Heart left ventricle (tissue), 16 donors: ENCODE measurements at regions not wholly inside any gene's neighbourhood (a gene's known extent, or its start where the extent isn't known, plus 50 kb on each side); places are given as distances from the start of the nearest gene placed in this dataset.

Source experiments
- ATAC-seq, 4 donors: fragments of 200-7000 bp; cut with Tn5 transposase; one replicate each; pipeline ENCODE4 v1.9.1; 2020 to 2022; ENCODE audit warnings: moderate library complexity in 4 of 4, mild to moderate bottlenecking in 3 of 4, moderate number of reproducible peaks in 1 of 4
- DNase-seq, 5 donors: peaks; one replicate each; pipeline ENCODE4 v3.0.0-alpha.2; 2020
- H3K27ac ChIP-seq, 12 donors: fragments of 200-600 bp; sonication (generic) in 4 of 12; one replicate each; pipeline versions ENCODE4 v1.5.0 to v1.8.0; 2016 to 2022; ENCODE audit warnings: mild to moderate bottlenecking in 2 of 12
- H3K27me3 ChIP-seq, 9 donors: fragments of 200-600 bp; sonication (generic) in 2 of 9; one replicate each; pipeline versions ENCODE4 v1.5.1 to v1.8.0; 2016 to 2022; ENCODE audit warnings: mild to moderate bottlenecking in 3 of 9
- H3K36me3 ChIP-seq, 9 donors: fragments of 200-600 bp; sonication (generic) in 2 of 9; one replicate each; pipeline versions ENCODE4 v1.5.0 to v1.8.0; 2018 to 2022; ENCODE audit warnings: mild to moderate bottlenecking in 2 of 9
- H3K4me1 ChIP-seq, 12 donors: fragments of 200-600 bp; sonication (generic) in 4 of 12; one replicate each; pipeline versions ENCODE4 v1.5.0 to v1.8.0; 2016 to 2022; ENCODE audit warnings: mild to moderate bottlenecking in 3 of 12
- H3K4me3 ChIP-seq, 12 donors: fragments of 200-600 bp; sonication (generic) in 4 of 12; one replicate each; pipeline versions ENCODE4 v1.5.0 to v1.8.0; 2017 to 2022; ENCODE audit warnings: mild to moderate bottlenecking in 9 of 12, moderate library complexity in 4 of 12
- H3K9me3 ChIP-seq, 12 donors: fragments of 200-600 bp; sonication (generic) in 4 of 12; one replicate each; pipeline versions ENCODE4 v1.5.0 to v1.8.0; 2016 to 2022; ENCODE audit warnings: mild to moderate bottlenecking in 1 of 12
- CTCF ChIP-seq, 12 donors: fragments of 200-600 bp; sonication (generic) in 4 of 12; IDR thresholded peaks; one replicate each; pipeline versions ENCODE4 v1.5.0 to v1.8.0; 2018 to 2022; ENCODE audit warnings: antibody characterized with exemption in 12 of 12, mild to moderate bottlenecking in 5 of 12
- POLR2A ChIP-seq, 2 donors: fragments of 450-650 bp; IDR thresholded peaks; one replicate each; pipeline ENCODE4 v1.6.1; 2017; ENCODE audit warnings: antibody characterized with exemption in 2 of 2, mild to moderate bottlenecking in 2 of 2, moderate library complexity in 2 of 2
- WGBS, 4 donors: extraction: QIAGEN DNeasy Blood & Tissue Kit in 2 of 4; methylation state at CpG; one replicate each; pipeline versions ENCODE4 v1.1.5 to v1.1.7; 2013 to 2018; 5-methylcytosine and 5-hydroxymethylcytosine counted together
- intact Hi-C, 10 donors: fragments of 100-400 bp; cut with DNase I; formaldehyde crosslinking; loops; one replicate each; pipeline versions ENCODE4 v1.11.1 to v1.14.2; 2022
- donor health status: ischemic (EF 13 %, LVEDD 7.1; RV severe dilation, severe dysfunction).
- donor health status: healthy with polysubstance abuse.
- donor health status: DM: no; HTN: yes; CAD: no.
- donor health status: DM: no; HTN: no; CAD: no.
- donor health status: ischemic (EF 25% LVEDD 6.9; RV normal size, moderate dysfunction).
- donor health status: ischemic (EF 25% LVEDD 5.7; RV mildly dilated, moderate dysfunction).
- donor health status: healthy.
- donor health status: DM: yes; HTN: yes; CAD: no.
- donor health status: ischemic (EF 35%, LVEDD 5.7; RV mildly dilated, moderate dysfunction).
- donor health status: nonischemic (EF 11% LVEDD 7.7; RV severe dilation, severe dysfunction).
- donor health status: DM: yes; HTN: yes; CAD: no.
- donor health status: PGD.
- donor health status: ischemic (EF 29% LVEDD 5.4; RV normal size, mild dysfunction).
- donor health status: nonischemic (EF 23%, LVEDD 6.1; RV moderate dilation, normal function).

- Histone ChIP-seq H3K27ac (no peak overlapping the region), H3K9me3 (no peaks in the 10 kb centered on the region), H3K27me3 (peaks cover 0 to 10% (median 0%) of the 10 kb centered on the region in 9 donors), H3K4me3 (no peak overlapping the region), H3K4me1 (no peaks in the 10 kb centered on the region), H3K36me3 (no peaks in the 10 kb centered on the region)
- TF ChIP-seq CTCF (IDR thresholded peaks at IDR 0.05) (no peak), POLR2A (IDR thresholded peaks at IDR 0.05) (no peak)
- WGBS, 4 donors = 50 to 58% (median 51%) methylated on average over 3 of the region's 3 CpGs
- DNase-seq (no peak), ATAC-seq (no peak)
- intact Hi-C loops = no loop called here
These were observed 152.9 kb downstream of the ATP6V1G3 start for GRCh38 chr1:198387587-198387986.

- TF ChIP-seq CTCF (IDR thresholded peaks at IDR 0.05) (no peak), POLR2A (IDR thresholded peaks at IDR 0.05) (no peak)
- no peaks in the 10 kb centered on the region for H3K4me1 ChIP-seq
- no peak for ATAC-seq
- H3K9me3 ChIP-seq = peaks cover 0 to 10% (median 0%) of the 10 kb centered on the region in 12 donors
- H3K27me3 ChIP-seq = no peaks in the 10 kb centered on the region
- no peak overlapping the region for H3K27ac ChIP-seq
- no peaks in the 10 kb centered on the region for H3K36me3 ChIP-seq
- no peak for DNase-seq
- intact Hi-C loops = no loop called here
- no peak overlapping the region for H3K4me3 ChIP-seq
These were observed 160.2 kb downstream of the ATP6V1G3 start for GRCh38 chr1:198380275-198380674.

GRCh38 chr1:198377702-198378101 is 162.8 kb downstream of the ATP6V1G3 start:
- H3K27ac ChIP-seq = no peak overlapping the region
- DNase-seq (no peak), ATAC-seq (no peak)
- no peaks in the 10 kb centered on the region for H3K4me1 ChIP-seq
- no peaks in the 10 kb centered on the region for H3K27me3 ChIP-seq
- H3K9me3 ChIP-seq = peaks cover 0 to 24% (median 4%) of the 10 kb centered on the region in 12 donors
- no peak overlapping the region for H3K4me3 ChIP-seq
- no peaks in the 10 kb centered on the region for H3K36me3 ChIP-seq
- intact Hi-C loops = no loop called here
- TF ChIP-seq POLR2A (IDR thresholded peaks at IDR 0.05) (no peak), CTCF (IDR thresholded peaks at IDR 0.05) (no peak)

GRCh38 chr1:198374288-198374687 is 166.2 kb downstream of the ATP6V1G3 start:
- no peak overlapping the region for H3K27ac ChIP-seq
- H3K4me1 ChIP-seq = no peaks in the 10 kb centered on the region
- H3K36me3 ChIP-seq = no peaks in the 10 kb centered on the region
- no peaks in the 10 kb centered on the region for H3K27me3 ChIP-seq
- DNase-seq (no peak), ATAC-seq (no peak)
- intact Hi-C loops = no loop called here
- H3K4me3 ChIP-seq = no peak overlapping the region
- no peak for TF ChIP-seq POLR2A (IDR thresholded peaks at IDR 0.05)
- TF ChIP-seq CTCF (IDR thresholded peaks at IDR 0.05) = no peak
- peaks cover 0 to 24% (median 4%) of the 10 kb centered on the region in 12 donors for H3K9me3 ChIP-seq
